ENCODE measurements at regions not wholly inside any gene's neighbourhood (a gene's known extent, or its start where the extent isn't known, plus 50 kb on each side); places are given as distances from the start of the nearest gene placed in this dataset.

- no peak for TF ChIP-seq CTCF (optimal IDR thresholded peaks at IDR 0.05 in 1 of 3, IDR thresholded peaks at IDR 0.05 in 1 of 3, conservative IDR thresholded peaks at IDR 0.05 in 1 of 3; ENCODE audit: extremely low read depth in 1 of 3, insufficient read depth in 2 of 3, low read length in 3 of 3)
- TF ChIP-seq EZH2 (IDR thresholded peaks at IDR 0.05; ENCODE audit: low read length) = no peak
Measured at GRCh38 chr6:21785164-21785563, 191.6 kb downstream of the SOX4 start.

Data from keratinocyte (primary cell).